Small intestine (tissue), 7 donors: ENCODE measurements at regions not wholly inside any gene's neighbourhood (a gene's known extent, or its start where the extent isn't known, plus 50 kb on each side); places are given as distances from the start of the nearest gene placed in this dataset.

Source experiments
- DNase-seq, 2 donors: peaks; one replicate each; pipeline versions ENCODE4 v3.0.0 to v3.0.0-alpha.2; 2013
- FAIRE-seq: peaks from 2 replicates; lab custom pipeline; 2012; peaks lifted over from hg19 to GRCh38; lab: Jason Lieb, UNC
- H3K27ac ChIP-seq, 3 donors: one replicate each; pipeline ENCODE4 v1.5.1; 2013; ENCODE audit warnings: low read length in 2 of 3, mild to moderate bottlenecking in 2 of 3, control low read depth in 1 of 3, inconsistent platforms in 1 of 3, low read depth in 1 of 3, moderate library complexity in 1 of 3
- H3K27me3 ChIP-seq, 3 donors: one replicate each; pipeline ENCODE4 v1.6.1; 2013; ENCODE audit warnings: low read length in 3 of 3, inconsistent platforms in 1 of 3; ENCODE audit not compliant: control insufficient read depth in 3 of 3, insufficient read depth in 3 of 3
- H3K36me3 ChIP-seq, 3 donors: one replicate each; pipeline ENCODE4 v1.6.1; 2013; ENCODE audit warnings: low read length in 3 of 3, inconsistent platforms in 1 of 3, low read depth in 1 of 3, mild to moderate bottlenecking in 1 of 3, moderate library complexity in 1 of 3; ENCODE audit not compliant: control insufficient read depth in 3 of 3, insufficient read depth in 2 of 3
- H3K4me1 ChIP-seq, 3 donors: one replicate each; pipeline ENCODE4 v1.6.1; 2013; ENCODE audit warnings: low read length in 2 of 3, inconsistent platforms in 1 of 3, low read depth in 1 of 3, mild to moderate bottlenecking in 1 of 3, moderate library complexity in 1 of 3; ENCODE audit not compliant: control insufficient read depth in 3 of 3, insufficient read depth in 2 of 3
- H3K4me3 ChIP-seq, 3 donors: one replicate each; pipeline ENCODE4 v1.5.1; 2013; ENCODE audit warnings: low read length in 3 of 3, control low read depth in 1 of 3, inconsistent platforms in 1 of 3, low read depth in 1 of 3, mild to moderate bottlenecking in 1 of 3, moderate library complexity in 1 of 3
- H3K9me3 ChIP-seq, 2 donors: one replicate each; pipeline ENCODE4 v1.6.1; 2013; ENCODE audit warnings: low read depth in 1 of 2, low read length in 1 of 2; ENCODE audit not compliant: control insufficient read depth in 2 of 2, insufficient read depth in 1 of 2
- WGBS, 3 donors: extraction: QIAGEN DNeasy Blood & Tissue Kit; methylation state at CpG; one replicate each; pipeline ENCODE4 v1.1.7; 2013; 5-methylcytosine and 5-hydroxymethylcytosine counted together
- donor health status: healthy with polysubstance abuse.
- donor health status: control.
- donor health status: control.
- donor health status: Bipolar disorder and iron deficiency.
- donor health status: healthy.

GRCh38 chr18:69196336-69196735 is 204.4 kb upstream of the DOK6 start:
- H3K27me3 ChIP-seq, result no peaks in the 10 kb centered on the region
- 54 to 72% (median 57%) methylated on average over 3 of the region's 3 CpGs for WGBS, 3 donors
- FAIRE-seq, result no peak
- H3K27ac ChIP-seq, result no peak overlapping the region
- no peak overlapping the region for H3K4me3 ChIP-seq
- no peaks in the 10 kb centered on the region for H3K4me1 ChIP-seq
- H3K9me3 ChIP-seq, result no peaks in the 10 kb centered on the region
- no peak for DNase-seq
- H3K36me3 ChIP-seq, result no peaks in the 10 kb centered on the region

- DNase-seq (no peak), FAIRE-seq (no peak)
- no peaks in the 10 kb centered on the region for H3K9me3 ChIP-seq
- H3K4me3 ChIP-seq, result no peak overlapping the region
- H3K27me3 ChIP-seq, result no peaks in the 10 kb centered on the region
- no peaks in the 10 kb centered on the region for H3K36me3 ChIP-seq
- H3K27ac ChIP-seq, result no peak overlapping the region
- no peaks in the 10 kb centered on the region for H3K4me1 ChIP-seq
- 40 to 57% (median 44%) methylated on average over 1 of the region's 1 CpG for WGBS, 3 donors
These were observed 194.8 kb upstream of the DOK6 start for GRCh38 chr18:69205925-69206324.

GRCh38 chr18:69208545-69208944 is 192.1 kb upstream of the DOK6 start:
- Histone ChIP-seq H3K4me3 (no peak overlapping the region), H3K36me3 (no peaks in the 10 kb centered on the region), H3K9me3 (no peaks in the 10 kb centered on the region), H3K4me1 (no peaks in the 10 kb centered on the region), H3K27me3 (no peaks in the 10 kb centered on the region), H3K27ac (no peak overlapping the region)
- 85 to 86% (median 85%) methylated on average over 2 of the region's 2 CpGs for WGBS, 3 donors
- FAIRE-seq, result no peak
- DNase-seq, result no peak

GRCh38 chr18:69209761-69210160 is 190.9 kb upstream of the DOK6 start:
- Histone ChIP-seq H3K9me3 (no peaks in the 10 kb centered on the region), H3K27me3 (no peaks in the 10 kb centered on the region), H3K27ac (no peak overlapping the region), H3K36me3 (no peaks in the 10 kb centered on the region), H3K4me1 (no peaks in the 10 kb centered on the region), H3K4me3 (no peak overlapping the region)
- FAIRE-seq, result no peak
- DNase-seq, result no peak

GRCh38 chr18:69213842-69214241 is 186.8 kb upstream of the DOK6 start:
- DNase-seq (no peak), FAIRE-seq (no peak)
- H3K9me3 ChIP-seq, result no peaks in the 10 kb centered on the region
- H3K4me3 ChIP-seq, result no peak overlapping the region
- H3K36me3 ChIP-seq, result no peaks in the 10 kb centered on the region
- H3K27me3 ChIP-seq, result no peaks in the 10 kb centered on the region
- no peak overlapping the region for H3K27ac ChIP-seq
- H3K4me1 ChIP-seq, result no peaks in the 10 kb centered on the region
- WGBS, 3 donors, result 35 to 75% (median 49%) methylated on average over 3 of the region's 3 CpGs

- 87 to 94% (median 88%) methylated on average over 1 of the region's 1 CpG for WGBS, 3 donors
- Histone ChIP-seq H3K4me1 (no peaks in the 10 kb centered on the region), H3K9me3 (no peaks in the 10 kb centered on the region), H3K27ac (no peak overlapping the region), H3K27me3 (no peaks in the 10 kb centered on the region), H3K4me3 (no peak overlapping the region), H3K36me3 (no peaks in the 10 kb centered on the region)
- DNase-seq (no peak), FAIRE-seq (no peak)
These were observed 185.5 kb upstream of the DOK6 start for GRCh38 chr18:69215161-69215560.

GRCh38 chr18:69216321-69216720 is 184.4 kb upstream of the DOK6 start:
- 49 to 52% (median 49%) methylated on average over 6 of the region's 6 CpGs for WGBS, 3 donors
- Histone ChIP-seq H3K9me3 (no peaks in the 10 kb centered on the region), H3K36me3 (no peaks in the 10 kb centered on the region), H3K4me3 (no peak overlapping the region), H3K27ac (no peak overlapping the region), H3K27me3 (no peaks in the 10 kb centered on the region), H3K4me1 (no peaks in the 10 kb centered on the region)
- FAIRE-seq, result no peak
- DNase-seq, result no peak

GRCh38 chr18:69217196-69218000 is 183.3 kb upstream of the DOK6 start:
- H3K27ac ChIP-seq, result no peak overlapping the region
- 66 to 83% (median 73%) methylated on average over 9 of the region's 9 CpGs for WGBS, 3 donors
- H3K4me3 ChIP-seq, result no peak overlapping the region
- no peaks in the 10 kb centered on the region for H3K9me3 ChIP-seq
- DNase-seq, result no peak
- no peaks in the 10 kb centered on the region for H3K36me3 ChIP-seq
- H3K27me3 ChIP-seq, result no peaks in the 10 kb centered on the region
- FAIRE-seq, result no peak
- H3K4me1 ChIP-seq, result no peaks in the 10 kb centered on the region

GRCh38 chr18:69220529-69220928 is 180.2 kb upstream of the DOK6 start:
- FAIRE-seq, result no peak
- 57 to 79% (median 61%) methylated on average over 6 of the region's 6 CpGs for WGBS, 3 donors

More at GRCh38 chr18:69220529-69220928, 180.2 kb upstream of the DOK6 start:
- no peak for DNase-seq
- H3K9me3 ChIP-seq, result no peaks in the 10 kb centered on the region
- no peaks in the 10 kb centered on the region for H3K27me3 ChIP-seq
- no peak overlapping the region for H3K4me3 ChIP-seq
- no peaks in the 10 kb centered on the region for H3K36me3 ChIP-seq
- H3K27ac ChIP-seq, result no peak overlapping the region
- no peaks in the 10 kb centered on the region for H3K4me1 ChIP-seq
